ENCODE measurements at regions not wholly inside any gene's neighbourhood (a gene's known extent, or its start where the extent isn't known, plus 50 kb on each side); places are given as distances from the start of the nearest gene placed in this dataset.
A peak's percentile ranks its signal among the peaks of the same experiment; 100 is the strongest.
"Not testable (repeated sequence)": the region's sequence is repeated elsewhere in the genome, so short reads cannot be mapped to it uniquely, and the experiment has no call there.

DNA sequence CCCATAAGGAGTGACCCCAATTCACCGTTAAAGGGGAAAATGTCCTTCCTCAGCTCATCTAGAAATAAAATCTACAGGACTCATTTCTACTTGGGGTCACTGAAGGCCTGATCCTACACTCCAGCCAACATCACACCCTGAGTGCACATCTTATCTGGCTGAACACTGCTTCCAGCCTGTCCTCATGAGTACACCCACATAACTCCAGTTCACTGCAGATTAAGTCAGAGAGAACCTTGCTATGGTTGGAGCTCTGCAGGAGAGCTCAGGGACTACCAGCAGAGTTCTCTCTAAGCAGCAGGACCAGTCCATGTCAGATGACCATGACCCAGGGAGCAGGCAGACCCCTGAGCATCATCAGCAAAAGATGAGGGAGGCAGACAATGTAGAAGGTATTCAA lies 126.9 kb upstream of the MAP3K1 start:
- DNase-seq = no peak

DNA sequence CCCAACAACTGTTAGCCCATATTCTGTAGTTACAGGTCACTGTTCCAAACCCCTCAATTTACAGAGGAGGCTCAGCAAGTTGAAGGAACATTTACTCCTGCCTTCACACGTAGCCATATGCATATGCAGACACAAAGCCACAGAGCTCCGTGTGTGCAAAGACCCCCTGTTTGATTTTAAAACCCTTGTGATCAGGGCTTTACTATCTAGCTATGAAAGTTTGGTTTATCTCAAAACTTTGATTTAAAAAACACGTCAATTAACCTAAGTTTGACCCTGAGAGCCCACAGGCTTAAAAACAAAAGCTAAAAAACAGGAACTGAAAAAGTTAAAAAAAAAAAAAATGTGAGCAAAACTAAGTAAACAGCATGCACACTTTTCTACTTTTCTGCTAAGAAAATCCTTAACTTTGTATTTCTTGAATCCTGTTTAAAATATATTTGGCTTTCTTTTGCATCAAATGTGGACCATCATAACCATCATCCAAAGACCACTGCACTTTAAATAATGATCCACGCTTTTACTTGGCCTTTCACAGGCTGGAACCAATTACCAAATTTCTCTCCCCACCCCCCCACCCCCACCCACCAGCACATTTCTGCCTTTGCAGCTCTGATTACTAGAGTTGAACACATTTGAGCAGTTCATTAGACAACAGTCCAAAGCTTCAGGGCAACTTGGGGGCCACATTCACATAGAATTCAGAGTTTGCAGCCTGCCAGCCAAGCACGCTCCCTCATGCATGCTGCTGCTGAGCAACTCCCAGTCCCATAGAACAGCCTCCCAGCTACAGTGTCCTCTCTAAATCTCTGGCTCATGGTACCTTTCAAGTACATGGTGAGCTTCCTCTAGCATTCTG lies 128.8 kb upstream of the MAP3K1 start:
- DNase-seq = no peak

DNA sequence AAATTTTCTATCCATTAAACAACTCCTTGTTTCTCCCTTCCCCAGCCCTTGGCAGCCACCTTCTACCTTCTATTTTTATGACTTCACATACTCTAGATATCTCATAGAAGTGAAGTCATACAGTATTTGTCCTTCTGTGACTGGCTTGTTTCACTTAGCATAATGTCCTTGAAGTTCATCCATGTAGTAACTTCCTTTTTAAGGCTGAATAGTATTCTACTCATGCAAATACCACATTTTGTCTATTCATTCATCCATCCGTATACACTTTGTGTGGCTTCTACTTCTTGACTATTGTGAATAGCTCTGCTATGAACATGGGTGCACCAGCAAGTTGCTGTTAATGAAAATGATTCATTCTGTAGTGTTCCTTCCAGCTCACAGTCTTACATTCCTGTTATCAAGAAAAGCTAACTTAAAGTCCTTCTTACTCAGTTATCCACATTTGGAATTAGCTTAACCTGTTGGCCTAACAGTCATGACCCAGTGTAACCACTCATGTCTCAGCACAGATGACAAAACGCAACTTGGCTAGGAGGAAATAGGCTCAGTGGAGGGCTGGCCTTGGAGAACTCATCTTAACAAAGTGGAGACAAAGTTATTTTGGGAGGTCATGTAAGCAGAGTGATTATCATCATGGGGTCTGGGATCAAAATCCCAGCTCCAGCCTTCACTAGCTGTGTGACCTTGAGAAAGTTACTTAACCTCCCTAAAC lies 129.7 kb upstream of the MAP3K1 start:
- DNase-seq = no peak

DNA sequence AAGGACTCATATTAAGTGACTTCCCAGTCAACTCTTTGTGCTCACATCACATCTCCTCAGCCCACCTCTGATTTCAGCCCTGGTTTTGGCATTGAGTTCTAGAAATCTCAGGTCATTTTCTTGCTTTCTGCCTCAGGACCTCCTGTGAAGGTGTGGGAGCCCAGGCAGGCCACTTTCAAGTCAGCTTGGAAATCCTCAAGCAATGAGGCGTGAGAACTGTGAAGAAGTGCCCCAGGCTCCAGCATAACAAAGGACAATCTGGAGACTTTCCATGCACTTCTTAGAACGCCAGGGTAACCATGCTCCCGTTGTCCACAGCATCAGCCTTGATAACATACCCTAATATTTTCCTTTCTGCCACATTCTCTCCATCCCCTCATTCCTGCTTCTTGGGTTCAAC lies 131.2 kb upstream of the MAP3K1 start:
- no peak for DNase-seq

- no peak for DNase-seq
These were observed 131.6 kb upstream of the MAP3K1 start for GRCh38 chr5:56683733-56684132.

- DNase-seq = no peak
These were observed 132.1 kb upstream of the MAP3K1 start for GRCh38 chr5:56683281-56683680.

DNA sequence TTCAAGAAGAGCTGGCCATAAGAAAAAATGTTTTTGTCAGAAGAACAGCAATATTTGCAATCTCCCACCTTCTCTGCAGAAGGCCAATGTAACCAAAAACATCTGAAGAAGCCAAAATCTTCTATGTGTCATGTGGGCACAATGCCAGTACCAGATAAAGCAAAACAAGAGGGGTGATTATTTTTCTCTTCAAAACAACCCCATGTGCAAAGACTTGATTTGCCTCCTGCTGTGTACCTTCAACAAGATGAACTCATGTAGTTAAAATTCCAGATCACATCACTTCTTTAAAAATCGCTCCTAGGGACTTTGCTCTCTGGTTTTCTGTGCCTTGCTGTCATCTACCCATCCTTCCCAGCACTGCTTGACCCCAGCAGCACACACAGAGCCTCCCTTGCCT lies 134.0 kb upstream of the MAP3K1 start:
- DNase-seq = no peak

DNA sequence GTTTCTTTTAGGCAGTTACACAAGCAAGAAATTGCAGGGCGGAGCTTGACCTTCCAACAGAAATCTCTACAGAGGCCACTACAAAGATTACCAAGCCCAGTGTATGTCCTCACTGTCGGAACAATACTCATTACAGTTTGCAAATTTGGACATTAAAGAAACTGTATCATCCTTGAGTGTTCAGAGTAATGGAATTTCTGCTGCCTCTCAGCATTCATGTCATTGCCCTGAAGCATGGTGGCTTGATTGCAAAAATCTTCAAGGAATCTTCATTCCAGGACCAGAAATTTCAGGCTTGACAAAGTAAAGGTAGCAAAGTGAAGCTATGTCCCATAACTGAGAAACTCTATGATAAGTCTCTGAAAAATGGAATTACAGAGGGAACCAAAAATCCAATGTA lies 134.6 kb upstream of the MAP3K1 start:
- no peak for DNase-seq

DNA sequence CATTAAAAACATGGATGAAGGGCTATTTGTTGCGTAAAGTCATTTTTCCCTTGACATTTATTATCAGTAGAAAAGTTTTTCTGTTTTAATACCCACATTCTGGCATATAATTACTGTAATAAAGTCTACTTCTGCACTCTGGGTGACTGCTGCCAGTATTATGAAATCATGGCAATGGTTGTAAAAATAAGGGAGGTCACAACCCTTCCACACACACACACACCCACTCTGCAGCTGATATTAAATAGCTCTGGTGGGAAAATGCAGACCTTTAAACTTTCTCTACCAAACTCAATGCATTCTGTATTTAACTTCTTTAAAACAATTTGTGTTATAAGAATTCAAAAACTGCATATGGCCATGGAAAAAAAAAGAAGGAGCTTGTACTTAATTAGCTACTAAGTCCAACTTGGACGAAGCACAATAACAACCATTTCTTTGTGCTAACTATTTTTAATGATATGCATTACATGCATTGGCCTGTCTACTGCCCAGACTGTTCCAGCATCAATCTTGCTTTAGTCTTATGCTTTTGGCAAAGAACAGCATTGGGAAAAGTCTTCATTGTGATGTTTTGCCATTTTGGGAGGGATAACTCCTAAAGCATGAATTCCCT lies 137.6 kb upstream of the MAP3K1 start:
- no peak for DNase-seq

- no peak for DNase-seq
These were observed 139.1 kb upstream of the MAP3K1 start for GRCh38 chr5:56676091-56676768.

- no peak for DNase-seq
These were observed 140.9 kb upstream of the MAP3K1 start for GRCh38 chr5:56674441-56674840.

DNA sequence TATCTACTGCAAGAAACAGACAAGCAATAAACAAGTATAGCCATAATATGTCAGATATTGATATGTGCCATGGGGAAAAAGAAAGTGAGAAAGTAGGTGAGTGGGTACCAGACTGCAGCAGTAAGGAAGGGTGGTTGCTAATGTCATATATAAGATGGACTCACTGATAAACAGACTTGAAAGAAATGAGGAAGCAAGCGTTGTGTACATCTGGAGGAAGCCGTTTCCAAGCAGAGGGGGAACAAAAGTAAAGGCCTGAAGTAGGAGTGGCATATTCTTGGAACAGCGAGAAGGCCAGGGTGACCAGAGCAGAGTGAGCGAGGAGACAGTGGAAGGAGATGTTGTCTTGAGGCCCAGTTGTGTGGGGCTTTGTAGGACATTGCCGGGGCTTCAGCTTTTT lies 142.2 kb upstream of the MAP3K1 start:
- peak in 2 of 58 donors; percentile 2 to 5 for DNase-seq

- DNase-seq = no peak
These were observed 143.8 kb upstream of the MAP3K1 start for GRCh38 chr5:56671571-56671970.

DNA sequence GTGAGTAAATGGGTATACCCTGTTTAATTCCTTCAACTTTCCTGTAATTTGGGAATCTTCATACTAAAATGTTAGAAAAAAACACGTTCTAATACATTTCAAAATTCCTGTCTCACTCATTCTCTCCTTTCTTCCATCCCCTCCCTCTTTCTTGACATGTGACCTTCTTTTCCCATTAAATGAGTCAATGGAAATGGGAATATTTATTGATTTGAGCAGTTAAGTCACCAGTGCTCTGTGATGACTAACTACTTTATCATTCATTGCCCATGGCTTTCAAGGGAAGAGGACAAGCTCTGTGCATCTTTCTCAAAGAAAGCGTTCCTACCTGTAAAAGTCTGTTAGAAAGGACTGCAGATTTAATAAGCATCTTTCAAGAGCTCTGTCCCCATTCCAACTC lies 144.4 kb upstream of the MAP3K1 start:
- no peak for DNase-seq

GRCh38 chr5:56669534-56670483 lies 145.5 kb upstream of the MAP3K1 start:
- DNase-seq = peak in 15 of 58 donors; percentile 2 to 59 (median 9)

DNA sequence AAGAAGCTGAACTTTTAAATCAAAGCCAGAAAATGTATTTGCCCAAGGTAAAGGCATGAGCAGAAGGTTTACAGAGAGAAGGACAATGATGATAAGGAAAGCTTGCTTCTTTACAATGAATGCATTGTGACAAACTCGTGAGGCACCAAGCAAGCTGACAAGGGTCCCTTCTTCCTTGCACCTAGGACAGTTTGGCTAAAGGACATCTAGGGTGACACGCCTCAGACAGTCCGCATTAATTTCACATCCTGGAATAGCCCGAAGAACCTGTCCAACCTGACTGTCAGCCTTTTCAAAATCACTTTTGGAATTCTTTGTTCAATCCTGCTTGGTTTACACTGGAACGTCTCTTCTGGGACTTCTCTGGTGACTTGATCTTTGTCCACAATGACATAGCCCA lies 146.4 kb upstream of the MAP3K1 start:
- DNase-seq = no peak

GRCh38 chr5:56667692-56668091 lies 147.7 kb upstream of the MAP3K1 start:
- no peak for DNase-seq

GRCh38 chr5:56666901-56667300 lies 148.4 kb upstream of the MAP3K1 start:
- DNase-seq = no peak

DNA sequence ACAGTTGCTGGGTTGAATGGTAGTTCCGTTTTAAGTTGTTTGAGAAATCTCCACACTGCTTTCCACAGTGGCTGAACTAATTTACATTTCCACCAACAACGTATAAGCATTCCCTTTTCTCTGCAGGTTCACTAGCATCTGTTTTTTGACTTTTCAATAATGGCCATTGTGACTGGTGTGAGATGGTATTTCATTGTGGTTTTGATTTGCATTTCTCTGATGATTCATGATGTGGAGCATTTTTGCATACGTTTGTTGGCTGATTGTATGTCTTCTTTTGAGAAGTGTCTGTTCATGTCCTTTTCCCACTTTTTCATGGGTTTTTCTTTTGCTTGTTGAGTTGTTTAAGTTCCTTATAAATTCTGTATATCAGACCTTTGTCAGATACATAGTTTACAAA lies 150.2 kb upstream of the MAP3K1 start:
- DNase-seq = not testable (repeated sequence)

- DNase-seq = no peak
These were observed 151.3 kb upstream of the MAP3K1 start for GRCh38 chr5:56664025-56664424.

- no peak for DNase-seq
These were observed 151.8 kb upstream of the MAP3K1 start for GRCh38 chr5:56663523-56663922.

Measured in anterior cingulate cortex (tissue), 58 donors.